HCT116 (cell line): ENCODE measurements at regions not wholly inside any gene's neighbourhood (a gene's known extent, or its start where the extent isn't known, plus 50 kb on each side); places are given as distances from the start of the nearest gene placed in this dataset.

ENCODE experiments used
- ATAC-seq: fragments of 200-7000 bp; cut with Tn5 transposase; 2 replicates; pipeline ENCODE4 v1.9.1; 2020; ENCODE audit warnings: mild to moderate bottlenecking, moderate library complexity
- BruUV-seq: library from RNA; stranded (reverse); fragments of 400-500 nt; replicated peaks from 2 replicates; lab custom pipeline; 2021; lab: Mats Ljungman, UMichigan
- CTCF ChIA-PET: fragments of 300-600 bp; sonication (Branson Sonifier 250); formaldehyde crosslinking; loops from one replicate; lab custom pipeline; 2021; ENCODE audit warnings: antibody characterized with exemption; lab: Charles Lee
- POLR2A ChIA-PET: fragments of 300-600, 350-600 bp; sonication (Branson Sonifier 250); formaldehyde crosslinking; loops from one replicate; lab custom pipeline; 2021; ENCODE audit warnings: antibody characterized with exemption; lab: Charles Lee
- RAD21 ChIA-PET, 2 experiments: fragments of 300-600 bp; sonication (Branson Sonifier 250); formaldehyde crosslinking; loops; one replicate each; lab custom pipeline; 2023; ENCODE audit warnings: low total read pairs in 2 of 2; ENCODE audit not compliant: uncharacterized antibody in 2 of 2, unreplicated experiment in 2 of 2, low non-redundant PET in 1 of 2; lab: Charles Lee
- DNase-seq: peaks from one replicate; pipeline ENCODE4 v3.0.0-alpha.2; 2010; ENCODE audit warnings: low read depth, low spot score
- H2AFZ ChIP-seq: fragments of 200-600 bp; shearing (Covaris generic), sonication (generic); 2 replicates; pipeline ENCODE4 v1.6.1; 2017; ENCODE audit warnings: low read depth, mixed run types, mixed read lengths, antibody characterized with exemption, low read length; ENCODE audit not compliant: poor library complexity, severe bottlenecking
- H3K27ac ChIP-seq: 2 replicates; pipeline ENCODE4 v1.5.1; 2012; ENCODE audit warnings: low read depth, low read length
- H3K27me3 ChIP-seq: fragments of 200-600 bp; sonication (generic); 2 replicates; pipeline ENCODE4 v1.6.1; 2016; ENCODE audit warnings: mixed run types, low read length, mixed read lengths; ENCODE audit not compliant: insufficient read depth
- H3K36me3 ChIP-seq, 2 experiments: fragments of 200-500 bp in 1 of 2; fragments of 200-600 bp in 1 of 2; sonication (Bioruptor generic) in 1 of 2; sonication (generic) in 1 of 2; 2 replicates each; pipeline versions ENCODE4 v1.5.1 to v1.6.1; 2014 to 2016; ENCODE audit warnings: low read length in 2 of 2, inconsistent platforms in 1 of 2, mixed read lengths in 1 of 2, mixed run types in 1 of 2; ENCODE audit not compliant: insufficient read depth in 2 of 2, control insufficient read depth in 1 of 2
- H3K4me1 ChIP-seq, 2 experiments: fragments of 200-600 bp in 1 of 2; sonication (generic) in 1 of 2; 2 replicates each; pipeline versions ENCODE4 v1.5.1 to v1.6.1; 2012 to 2017; ENCODE audit warnings: low read length in 2 of 2, inconsistent platforms in 1 of 2, mild to moderate bottlenecking in 1 of 2, mixed read lengths in 1 of 2, mixed run types in 1 of 2, moderate library complexity in 1 of 2; ENCODE audit not compliant: insufficient read depth in 2 of 2, control insufficient read depth in 1 of 2
- H3K4me2 ChIP-seq: fragments of 200-600 bp; sonication (generic); 2 replicates; pipeline ENCODE4 v1.6.1; 2017; ENCODE audit warnings: mixed run types, low read length, mixed read lengths
- H3K4me3 ChIP-seq, 2 experiments: fragments of 200-600 bp in 1 of 2; sonication (generic) in 1 of 2; replicated peaks in 1 of 2; 2 replicates each; pipeline ENCODE4 v1.5.1; 2011 to 2016; ENCODE audit warnings: low read length in 2 of 2, control low read depth in 1 of 2, low read depth in 1 of 2, mild to moderate bottlenecking in 1 of 2, mixed read lengths in 1 of 2, mixed run types in 1 of 2
- H3K79me2 ChIP-seq: fragments of 200-600 bp; sonication (generic); 2 replicates; pipeline ENCODE4 v1.6.1; 2017; ENCODE audit warnings: mild to moderate bottlenecking, mixed run types, low read length, moderate library complexity, mixed read lengths; ENCODE audit not compliant: insufficient read depth
- H3K9ac ChIP-seq: fragments of 200-600 bp; sonication (generic); 2 replicates; pipeline ENCODE4 v1.6.1; 2016; ENCODE audit warnings: low read length, mixed read lengths
- H3K9me2 ChIP-seq: fragments of 200-600 bp; sonication (generic), shearing (Covaris generic); 2 replicates; pipeline ENCODE4 v1.6.1; 2017; ENCODE audit warnings: mixed run types, mild to moderate bottlenecking, moderate library complexity; ENCODE audit not compliant: insufficient read depth
- H3K9me3 ChIP-seq, 2 experiments: fragments of 200-500 bp in 1 of 2; fragments of 200-600 bp in 1 of 2; sonication (Bioruptor generic) in 1 of 2; sonication (generic) in 1 of 2; 2 replicates each; pipeline ENCODE4 v1.6.1; 2014 to 2017; ENCODE audit warnings: low read length in 2 of 2, mixed read lengths in 2 of 2, inconsistent platforms in 1 of 2, low read depth in 1 of 2, mild to moderate bottlenecking in 1 of 2, mixed run types in 1 of 2, moderate library complexity in 1 of 2; ENCODE audit not compliant: control insufficient read depth in 1 of 2, insufficient read depth in 1 of 2
- H4K20me1 ChIP-seq: fragments of 200-600 bp; sonication (generic), shearing (Covaris generic); 2 replicates; pipeline ENCODE4 v1.6.1; 2017; ENCODE audit warnings: mixed run types, mild to moderate bottlenecking, moderate library complexity; ENCODE audit not compliant: insufficient read depth
- CBX3 ChIP-seq: IDR thresholded peaks from 2 replicates; pipeline ENCODE4 v1.6.1; 2012; ENCODE audit warnings: low read depth
- ELF1 ChIP-seq: IDR thresholded peaks from 2 replicates; pipeline ENCODE4 v1.6.1; 2012; ENCODE audit warnings: low read depth, borderline replicate concordance
- EZH2phosphoT487 ChIP-seq: fragments of 200-600 bp; IDR thresholded peaks from 2 replicates; pipeline ENCODE4 v1.6.1; 2018; ENCODE audit warnings: antibody characterized with exemption, borderline replicate concordance
- FOSL1 ChIP-seq: IDR thresholded peaks from 2 replicates; pipeline ENCODE4 v1.6.1; 2012; ENCODE audit warnings: low read depth
- JUND ChIP-seq: IDR thresholded peaks from 2 replicates; pipeline ENCODE4 v1.6.1; 2012
- POLR2A ChIP-seq: IDR thresholded peaks from 2 replicates; pipeline ENCODE4 v1.7.0; 2011; ENCODE audit warnings: borderline replicate concordance; ENCODE audit not compliant: insufficient read depth, insufficient read length; ENCODE audit errors: extremely low read depth
- SIN3A ChIP-seq: IDR thresholded peaks from 2 replicates; pipeline ENCODE4 v1.6.1; 2012; ENCODE audit warnings: low read depth
- SRF ChIP-seq: IDR thresholded peaks from 2 replicates; pipeline ENCODE4 v1.6.1; 2012; ENCODE audit warnings: low read depth
- intact Hi-C: fragments of 100-400 bp; cut with micrococcal nuclease; formaldehyde crosslinking; loops from 2 replicates; pipeline ENCODE4 v1.10.0; 2022
- TF ChIP-seq, protein P1 (sequence below): IDR thresholded peaks from 2 replicates; pipeline ENCODE4 v1.6.1; 2011; ENCODE audit warnings: mild to moderate bottlenecking, low read length, moderate library complexity; ENCODE audit not compliant: insufficient replicate concordance; ENCODE audit errors: extremely low read depth
- TF ChIP-seq, protein P2 (sequence below): IDR thresholded peaks from 2 replicates; pipeline ENCODE4 v1.6.1; 2012; ENCODE audit warnings: low read depth
- TF ChIP-seq, protein P3 (sequence below): IDR thresholded peaks from 2 replicates; pipeline ENCODE4 v1.6.1; 2012

DNA sequence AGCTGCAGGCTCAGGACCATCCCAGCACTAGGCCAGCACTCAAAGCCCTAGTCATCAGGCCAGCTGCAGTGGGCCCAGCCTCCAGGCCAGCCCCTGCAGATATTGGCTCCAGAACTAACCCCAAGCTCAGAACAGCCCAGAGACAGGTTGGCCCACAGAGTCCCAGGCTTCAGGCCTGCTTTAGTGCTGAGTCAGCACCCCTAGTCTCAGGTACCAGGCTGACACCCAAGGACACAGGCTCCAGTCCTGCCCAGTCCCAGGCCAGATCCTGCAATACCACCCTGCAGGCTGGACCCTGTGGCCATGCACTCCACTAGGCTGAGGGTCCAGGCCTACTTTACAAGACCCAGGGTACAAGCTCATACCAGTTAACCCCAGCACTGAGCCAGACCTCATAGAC, 234.4 kb upstream of the GPRIN3 start:
- H3K4me2 ChIP-seq = no peak overlapping the region
- no peaks in the 10 kb centered on the region for H3K79me2 ChIP-seq
- no peaks in the 10 kb centered on the region for H3K4me1 ChIP-seq
- RAD21 ChIA-PET = no interaction called here
- no peak overlapping the region for H3K27ac ChIP-seq
- no peak overlapping the region for H3K9ac ChIP-seq
- ATAC-seq (no peak), DNase-seq (no peak)
- H4K20me1 ChIP-seq = no peaks in the 10 kb centered on the region
- H3K9me3 ChIP-seq = no peaks in the 10 kb centered on the region
- BruUV-seq = no TSS peak
- H2AFZ ChIP-seq = no peak overlapping the region
- H3K9me2 ChIP-seq = no peaks in the 10 kb centered on the region
- intact Hi-C loops = no loop called here
- POLR2A ChIA-PET = no interaction called here
- no peak overlapping the region for H3K4me3 ChIP-seq
- H3K36me3 ChIP-seq = no peaks in the 10 kb centered on the region
- TF ChIP-seq EZH2phosphoT487 (no peak), SIN3A (no peak), FOSL1 (no peak), POLR2A (no peak), CBX3 (no peak), JUND (no peak), ELF1 (no peak), SRF (no peak)
- TF ChIP-seq, protein P1, sequence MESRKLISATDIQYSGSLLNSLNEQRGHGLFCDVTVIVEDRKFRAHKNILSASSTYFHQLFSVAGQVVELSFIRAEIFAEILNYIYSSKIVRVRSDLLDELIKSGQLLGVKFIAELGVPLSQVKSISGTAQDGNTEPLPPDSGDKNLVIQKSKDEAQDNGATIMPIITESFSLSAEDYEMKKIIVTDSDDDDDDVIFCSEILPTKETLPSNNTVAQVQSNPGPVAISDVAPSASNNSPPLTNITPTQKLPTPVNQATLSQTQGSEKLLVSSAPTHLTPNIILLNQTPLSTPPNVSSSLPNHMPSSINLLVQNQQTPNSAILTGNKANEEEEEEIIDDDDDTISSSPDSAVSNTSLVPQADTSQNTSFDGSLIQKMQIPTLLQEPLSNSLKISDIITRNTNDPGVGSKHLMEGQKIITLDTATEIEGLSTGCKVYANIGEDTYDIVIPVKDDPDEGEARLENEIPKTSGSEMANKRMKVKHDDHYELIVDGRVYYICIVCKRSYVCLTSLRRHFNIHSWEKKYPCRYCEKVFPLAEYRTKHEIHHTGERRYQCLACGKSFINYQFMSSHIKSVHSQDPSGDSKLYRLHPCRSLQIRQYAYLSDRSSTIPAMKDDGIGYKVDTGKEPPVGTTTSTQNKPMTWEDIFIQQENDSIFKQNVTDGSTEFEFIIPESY = no peak
- TF ChIP-seq, protein P2, sequence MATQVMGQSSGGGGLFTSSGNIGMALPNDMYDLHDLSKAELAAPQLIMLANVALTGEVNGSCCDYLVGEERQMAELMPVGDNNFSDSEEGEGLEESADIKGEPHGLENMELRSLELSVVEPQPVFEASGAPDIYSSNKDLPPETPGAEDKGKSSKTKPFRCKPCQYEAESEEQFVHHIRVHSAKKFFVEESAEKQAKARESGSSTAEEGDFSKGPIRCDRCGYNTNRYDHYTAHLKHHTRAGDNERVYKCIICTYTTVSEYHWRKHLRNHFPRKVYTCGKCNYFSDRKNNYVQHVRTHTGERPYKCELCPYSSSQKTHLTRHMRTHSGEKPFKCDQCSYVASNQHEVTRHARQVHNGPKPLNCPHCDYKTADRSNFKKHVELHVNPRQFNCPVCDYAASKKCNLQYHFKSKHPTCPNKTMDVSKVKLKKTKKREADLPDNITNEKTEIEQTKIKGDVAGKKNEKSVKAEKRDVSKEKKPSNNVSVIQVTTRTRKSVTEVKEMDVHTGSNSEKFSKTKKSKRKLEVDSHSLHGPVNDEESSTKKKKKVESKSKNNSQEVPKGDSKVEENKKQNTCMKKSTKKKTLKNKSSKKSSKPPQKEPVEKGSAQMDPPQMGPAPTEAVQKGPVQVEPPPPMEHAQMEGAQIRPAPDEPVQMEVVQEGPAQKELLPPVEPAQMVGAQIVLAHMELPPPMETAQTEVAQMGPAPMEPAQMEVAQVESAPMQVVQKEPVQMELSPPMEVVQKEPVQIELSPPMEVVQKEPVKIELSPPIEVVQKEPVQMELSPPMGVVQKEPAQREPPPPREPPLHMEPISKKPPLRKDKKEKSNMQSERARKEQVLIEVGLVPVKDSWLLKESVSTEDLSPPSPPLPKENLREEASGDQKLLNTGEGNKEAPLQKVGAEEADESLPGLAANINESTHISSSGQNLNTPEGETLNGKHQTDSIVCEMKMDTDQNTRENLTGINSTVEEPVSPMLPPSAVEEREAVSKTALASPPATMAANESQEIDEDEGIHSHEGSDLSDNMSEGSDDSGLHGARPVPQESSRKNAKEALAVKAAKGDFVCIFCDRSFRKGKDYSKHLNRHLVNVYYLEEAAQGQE = no peak
- TF ChIP-seq, protein P3, sequence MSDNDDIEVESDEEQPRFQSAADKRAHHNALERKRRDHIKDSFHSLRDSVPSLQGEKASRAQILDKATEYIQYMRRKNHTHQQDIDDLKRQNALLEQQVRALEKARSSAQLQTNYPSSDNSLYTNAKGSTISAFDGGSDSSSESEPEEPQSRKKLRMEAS = no peak
- CTCF ChIA-PET = no interaction called here
- H3K27me3 ChIP-seq = no peaks in the 10 kb centered on the region
